Ishikawa (cell line): ENCODE measurements at regions not wholly inside any gene's neighbourhood (a gene's known extent, or its start where the extent isn't known, plus 50 kb on each side); places are given as distances from the start of the nearest gene placed in this dataset.

Source experiments
- CEBPB ChIP-seq: IDR thresholded peaks from 2 replicates; pipeline ENCODE4 v1.6.1; 2012
- CREB1 ChIP-seq: IDR thresholded peaks from 2 replicates; pipeline ENCODE4 v1.6.1; 2012; ENCODE audit warnings: low read depth
- EGR1 ChIP-seq: IDR thresholded peaks from 2 replicates; pipeline ENCODE4 v1.6.1; 2012
- EP300 ChIP-seq: IDR thresholded peaks from 2 replicates; pipeline ENCODE4 v1.6.1; 2012; ENCODE audit warnings: borderline replicate concordance
- FOXM1 ChIP-seq: IDR thresholded peaks from 2 replicates; pipeline ENCODE4 v1.6.1; 2012; ENCODE audit warnings: low read depth, borderline replicate concordance
- NFIC ChIP-seq: IDR thresholded peaks from 2 replicates; pipeline ENCODE4 v1.6.1; 2012
- RAD21 ChIP-seq: IDR thresholded peaks from 2 replicates; pipeline ENCODE4 v1.6.1; 2012; ENCODE audit warnings: low read depth
- REST ChIP-seq: IDR thresholded peaks from 2 replicates; pipeline ENCODE4 v1.6.1; 2012; ENCODE audit warnings: low read depth, mild to moderate bottlenecking
- TAF1 ChIP-seq: IDR thresholded peaks from 2 replicates; pipeline ENCODE4 v1.6.1; 2012; ENCODE audit warnings: low read depth, mild to moderate bottlenecking
- TCF12 ChIP-seq: IDR thresholded peaks from 2 replicates; pipeline ENCODE4 v1.6.1; 2012; ENCODE audit warnings: low read depth
- TEAD4 ChIP-seq: IDR thresholded peaks from 2 replicates; pipeline ENCODE4 v1.6.1; 2012
- YY1 ChIP-seq: IDR thresholded peaks from 2 replicates; pipeline ENCODE4 v1.6.1; 2012; ENCODE audit warnings: low read depth
- ZBTB7A ChIP-seq: IDR thresholded peaks from 2 replicates; pipeline ENCODE4 v1.6.1; 2012; ENCODE audit warnings: low read depth
- TF ChIP-seq, protein P1 (sequence below): IDR thresholded peaks from 2 replicates; pipeline ENCODE4 v1.6.1; 2012
- TF ChIP-seq, protein P2 (sequence below): IDR thresholded peaks from 2 replicates; pipeline ENCODE4 v1.6.1; 2012

GRCh38 chr2:118232391-118232790 lies 144.1 kb downstream of the INSIG2 start:
- TF ChIP-seq RAD21 (no peak), TEAD4 (no peak), REST (no peak), TCF12 (no peak), EGR1 (no peak), YY1 (no peak), NFIC (no peak), CEBPB (no peak), TAF1 (no peak), CREB1 (no peak), ZBTB7A (no peak)
- TF ChIP-seq, protein P1, sequence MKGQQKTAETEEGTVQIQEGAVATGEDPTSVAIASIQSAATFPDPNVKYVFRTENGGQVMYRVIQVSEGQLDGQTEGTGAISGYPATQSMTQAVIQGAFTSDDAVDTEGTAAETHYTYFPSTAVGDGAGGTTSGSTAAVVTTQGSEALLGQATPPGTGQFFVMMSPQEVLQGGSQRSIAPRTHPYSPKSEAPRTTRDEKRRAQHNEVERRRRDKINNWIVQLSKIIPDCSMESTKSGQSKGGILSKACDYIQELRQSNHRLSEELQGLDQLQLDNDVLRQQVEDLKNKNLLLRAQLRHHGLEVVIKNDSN: no peak

DNA sequence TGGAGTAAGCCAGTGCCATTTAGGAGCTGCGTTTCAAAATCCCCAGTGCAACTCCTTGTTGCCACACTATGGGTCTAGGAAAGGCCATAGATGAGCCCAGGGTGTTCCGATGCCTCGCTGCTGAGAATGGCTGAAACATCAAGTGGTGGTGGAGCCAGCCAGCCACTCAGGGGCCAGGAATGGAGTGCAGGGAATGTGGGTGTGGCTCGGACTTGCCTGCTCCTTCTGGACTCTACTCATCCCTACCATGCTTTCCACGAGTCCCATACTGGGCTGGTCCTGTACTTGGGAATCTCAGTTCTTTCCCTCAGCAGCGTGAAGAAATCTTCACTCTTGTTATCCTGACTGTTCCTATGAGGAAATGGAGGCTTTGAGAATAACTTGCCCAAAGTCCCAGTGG lies 143.5 kb downstream of the INSIG2 start:
- TF ChIP-seq TCF12 (no peak), EP300 (no peak), TEAD4 (no peak), REST (no peak), RAD21 (no peak), CEBPB (no peak)

DNA sequence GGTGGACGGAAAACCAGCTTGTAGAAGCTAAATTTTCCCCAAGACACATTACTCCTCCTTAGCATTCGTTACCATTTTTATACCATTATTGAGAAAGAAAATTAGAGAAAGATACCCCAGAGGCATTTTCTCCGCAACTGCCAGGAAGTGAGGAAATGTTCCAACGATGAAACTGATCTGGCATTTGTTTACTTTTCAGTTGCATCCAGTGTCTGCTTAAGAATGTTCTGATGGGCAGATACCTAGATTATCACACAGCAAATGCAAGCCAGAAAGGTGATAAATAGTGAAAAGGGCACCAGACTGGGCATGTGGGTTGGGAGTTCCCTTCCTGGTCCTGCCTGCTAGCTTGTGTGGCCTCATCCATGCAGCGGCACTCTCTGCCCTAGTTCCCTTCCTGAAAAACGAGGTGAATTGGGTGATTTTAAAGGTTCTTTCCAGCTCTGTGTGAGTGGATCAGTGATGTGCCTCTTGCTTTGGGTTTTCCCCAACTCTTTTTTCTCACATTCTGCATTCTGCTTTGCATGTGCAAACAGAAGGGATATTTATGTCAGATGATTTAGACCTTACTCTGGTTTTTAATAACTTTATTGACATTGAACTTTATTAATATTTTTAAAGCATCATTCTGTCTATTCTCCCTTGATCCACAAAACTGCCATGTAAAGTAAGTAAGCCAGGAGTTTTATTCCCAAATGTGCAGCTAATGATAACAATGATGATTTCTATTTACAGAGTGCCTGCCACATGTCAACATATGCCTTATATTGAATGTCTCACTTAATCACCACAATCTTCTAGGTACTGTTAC lies 139.6 kb downstream of the INSIG2 start:
- TF ChIP-seq TCF12 (no peak), REST (no peak), TEAD4 (no peak), EP300 (no peak), EGR1 (no peak), TAF1 (no peak), NFIC (no peak), RAD21 (no peak), CREB1 (no peak), FOXM1 (no peak), CEBPB (no peak), ZBTB7A (no peak), YY1 (no peak)
- TF ChIP-seq, protein P2, sequence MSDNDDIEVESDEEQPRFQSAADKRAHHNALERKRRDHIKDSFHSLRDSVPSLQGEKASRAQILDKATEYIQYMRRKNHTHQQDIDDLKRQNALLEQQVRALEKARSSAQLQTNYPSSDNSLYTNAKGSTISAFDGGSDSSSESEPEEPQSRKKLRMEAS: no peak
- TF ChIP-seq, protein P1: no peak

DNA sequence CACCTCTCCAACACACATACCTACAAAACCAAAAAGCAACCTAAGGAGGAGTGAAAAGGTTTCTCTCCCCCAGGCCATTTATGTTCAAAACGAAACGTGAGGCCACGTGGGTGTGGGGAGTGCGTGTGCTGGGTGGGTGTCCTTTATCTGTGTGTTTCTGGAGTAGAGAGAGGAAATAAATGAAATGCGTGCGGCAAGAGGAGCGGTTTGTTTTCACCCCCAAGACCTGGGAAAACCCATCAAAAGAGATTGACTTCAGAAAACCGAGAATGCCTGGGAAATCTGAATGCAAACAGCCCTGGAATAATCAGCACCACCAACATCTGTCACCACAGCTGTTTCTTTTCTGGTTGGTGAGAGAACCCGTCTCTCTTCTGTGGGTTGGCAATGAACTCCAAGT lies 137.4 kb downstream of the INSIG2 start:
- TF ChIP-seq NFIC: no peak
- TF ChIP-seq CEBPB: no peak
- TF ChIP-seq ZBTB7A: no peak
- no peak for TF ChIP-seq RAD21
- TF ChIP-seq REST: no peak
- no peak for TF ChIP-seq CREB1
- TF ChIP-seq TCF12: no peak
- TF ChIP-seq TEAD4: no peak
- TF ChIP-seq, protein P2: no peak
- no peak for TF ChIP-seq FOXM1
- no peak for TF ChIP-seq TAF1
- TF ChIP-seq, protein P1: no peak
- TF ChIP-seq EGR1: no peak
- no peak for TF ChIP-seq EP300
- no peak for TF ChIP-seq YY1
